H1 (cell line): ENCODE measurements at regions not wholly inside any gene's neighbourhood (a gene's known extent, or its start where the extent isn't known, plus 50 kb on each side); places are given as distances from the start of the nearest gene placed in this dataset.

Experiments used
- BACH1 ChIP-seq: IDR thresholded peaks from 2 replicates; pipeline ENCODE4 v1.6.1; 2012; ENCODE audit warnings: low read length, improper control_type of control experiment
- BCL11A ChIP-seq, 2 experiments: IDR thresholded peaks; one replicate each; pipeline ENCODE4 v1.6.1; 2011; ENCODE audit warnings: low read depth in 2 of 2, low read length in 2 of 2, mild to moderate bottlenecking in 2 of 2
- CEBPB ChIP-seq: IDR thresholded peaks from 2 replicates; pipeline ENCODE4 v1.6.1; 2012; ENCODE audit warnings: low read depth, low read length
- CHD1 ChIP-seq: IDR thresholded peaks from 2 replicates; pipeline ENCODE4 v1.6.1; 2012; ENCODE audit warnings: low read depth, low read length, improper control_type of control experiment
- EGR1 ChIP-seq: IDR thresholded peaks from 2 replicates; pipeline ENCODE4 v1.6.1; 2011; ENCODE audit warnings: low read depth, low read length, borderline replicate concordance
- HDAC2 ChIP-seq, 2 experiments: fragments of 300-600 bp in 1 of 2; sonication (generic) in 1 of 2; IDR thresholded peaks; 2 replicates each; pipeline ENCODE4 v1.6.1; 2011 to 2012; ENCODE audit warnings: low read depth in 2 of 2, low read length in 2 of 2, mild to moderate bottlenecking in 2 of 2, moderate library complexity in 2 of 2, borderline replicate concordance in 1 of 2, inconsistent platforms in 1 of 2
- JUND ChIP-seq: IDR thresholded peaks from 2 replicates; pipeline ENCODE4 v1.6.1; 2011; ENCODE audit warnings: mild to moderate bottlenecking, improper control_type of control experiment, low read length
- NANOG ChIP-seq: IDR thresholded peaks from 2 replicates; pipeline ENCODE4 v1.6.1; 2011; ENCODE audit warnings: low read length, low read depth, mild to moderate bottlenecking, inconsistent platforms; ENCODE audit not compliant: insufficient read depth, poor library complexity, severe bottlenecking
- POLR2A ChIP-seq, 2 experiments: IDR thresholded peaks; 1 replicate in 1 of 2; 2 replicates in 1 of 2; pipeline ENCODE4 v1.6.1; 2011; ENCODE audit warnings: low read depth in 2 of 2, low read length in 2 of 2, mild to moderate bottlenecking in 2 of 2; ENCODE audit errors: control extremely low read depth in 1 of 2
- RBBP5 ChIP-seq: IDR thresholded peaks from 2 replicates; pipeline ENCODE4 v1.7.1; 2012; ENCODE audit warnings: low read depth, mild to moderate bottlenecking, inconsistent platforms, low read length, moderate library complexity, borderline replicate concordance
- RNF2 ChIP-seq: fragments of 200-900, 300-1000 bp; sonication (generic); IDR thresholded peaks from 2 replicates; pipeline ENCODE4 v1.7.1; 2016; ENCODE audit warnings: borderline replicate concordance, low read depth, mild to moderate bottlenecking, antibody characterized with exemption, low read length; ENCODE audit not compliant: poor library complexity, severe bottlenecking; ENCODE audit errors: missing control alignments
- RXRA ChIP-seq: IDR thresholded peaks from 2 replicates; pipeline ENCODE4 v1.6.1; 2011; ENCODE audit warnings: low read depth, mild to moderate bottlenecking, low read length, moderate library complexity; ENCODE audit not compliant: insufficient read depth
- SAP30 ChIP-seq: fragments of 300-600 bp; sonication (generic); IDR thresholded peaks from 2 replicates; pipeline ENCODE4 v1.7.1; 2012; ENCODE audit warnings: low read length, moderate library complexity, mild to moderate bottlenecking, inconsistent platforms; ENCODE audit not compliant: insufficient read depth, insufficient replicate concordance
- SIN3A ChIP-seq, 2 experiments: IDR thresholded peaks in 1 of 2; conservative IDR thresholded peaks in 1 of 2; 2 replicates each; pipeline ENCODE4 v1.6.1; 2011 to 2012; ENCODE audit warnings: low read length in 2 of 2, improper control_type of control experiment in 1 of 2, low read depth in 1 of 2, mild to moderate bottlenecking in 1 of 2
- SIRT6 ChIP-seq: IDR thresholded peaks from one replicate; pipeline ENCODE4 v1.7.1; 2012; ENCODE audit warnings: low read length, inconsistent platforms
- SIX5 ChIP-seq: IDR thresholded peaks from 2 replicates; pipeline ENCODE4 v1.6.1; 2011; ENCODE audit warnings: mild to moderate bottlenecking, low read depth, low read length
- SRF ChIP-seq: IDR thresholded peaks from 2 replicates; pipeline ENCODE4 v1.6.1; 2011; ENCODE audit warnings: mild to moderate bottlenecking, low read depth, low read length, moderate library complexity
- TAF7 ChIP-seq: optimal IDR thresholded peaks from 2 replicates; pipeline ENCODE3; 2011; ENCODE audit warnings: low read depth, mild to moderate bottlenecking, inconsistent platforms, low read length, moderate library complexity, borderline replicate concordance

DNA sequence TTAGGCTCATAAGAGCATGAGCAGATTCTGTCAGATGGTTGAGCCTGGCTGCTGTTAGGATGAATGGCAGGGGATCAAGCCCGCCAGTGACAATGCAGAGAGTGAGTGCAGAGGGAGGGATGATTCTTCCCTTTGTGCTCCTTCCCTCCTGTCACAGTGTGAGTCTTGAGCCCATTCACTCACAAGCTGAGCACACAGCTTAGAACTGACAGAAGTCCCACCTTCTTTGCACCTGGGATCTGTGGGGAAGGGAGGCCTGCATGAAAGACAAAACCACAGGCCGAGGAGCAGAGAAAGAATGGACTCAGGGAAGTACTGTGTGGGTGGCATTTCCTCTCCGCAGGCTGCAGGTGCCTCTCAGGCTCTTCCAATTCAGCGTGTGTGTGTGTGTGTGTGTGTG is 160.6 kb downstream of the KCNA5 start (continued):
- no peak for TF ChIP-seq CHD1
- no peak for TF ChIP-seq JUND
- TF ChIP-seq SIRT6 = no peak
- no peak for TF ChIP-seq RXRA
- TF ChIP-seq EGR1 = peak; percentile 73; the same call in 1 of the 2 replicates
- TF ChIP-seq BACH1 = peak; percentile 41; the same call in 1 of the 2 replicates
- no peak for TF ChIP-seq SIX5
- TF ChIP-seq NANOG = peak; percentile 15
- TF ChIP-seq RBBP5 = no peak
- TF ChIP-seq HDAC2 (IDR thresholded peaks at IDR 0.05; ENCODE audit: borderline replicate concordance in 1 of 2, low read depth in 2 of 2, low read length in 2 of 2) = peak; percentile 57 to 71; a peak in 1 of 4 replicates
- no peak for TF ChIP-seq SAP30
- TF ChIP-seq POLR2A (IDR thresholded peaks at IDR 0.05; ENCODE audit: control extremely low read depth in 1 of 2, low read depth in 2 of 2, low read length in 2 of 2) = no peak
- TF ChIP-seq BCL11A (IDR thresholded peaks at IDR 0.05; ENCODE audit: low read depth in 2 of 2, low read length in 2 of 2) = no peak
- TF ChIP-seq TAF7 = no peak
- TF ChIP-seq SIN3A (conservative IDR thresholded peaks at IDR 0.05 in 1 of 2, IDR thresholded peaks at IDR 0.05 in 1 of 2; ENCODE audit: low read depth in 1 of 2, low read length in 2 of 2) = peak in 1 of 2 experiments; percentile 92; a peak in 2 of 4 replicates
- TF ChIP-seq SRF = no peak
- TF ChIP-seq CEBPB = no peak
- TF ChIP-seq RNF2 = no peak
